SHP77 (cell line): ENCODE measurements at regions not wholly inside any gene's neighbourhood (a gene's known extent, or its start where the extent isn't known, plus 50 kb on each side); places are given as distances from the start of the nearest gene placed in this dataset.

Experiments used
- DNase-seq, 2 experiments: peaks; one replicate each; lab custom pipeline; 2025; lab: John Stamatoyannopoulos, UW

- no peak for DNase-seq
These were observed 1037.2 kb upstream of the ACVR2A start for GRCh38 chr2:146807568-146808168.

GRCh38 chr2:146806364-146807005 is 1038.3 kb upstream of the ACVR2A start:
- DNase-seq: no peak

GRCh38 chr2:146804288-146804687 is 1040.5 kb upstream of the ACVR2A start:
- DNase-seq: no peak

DNA sequence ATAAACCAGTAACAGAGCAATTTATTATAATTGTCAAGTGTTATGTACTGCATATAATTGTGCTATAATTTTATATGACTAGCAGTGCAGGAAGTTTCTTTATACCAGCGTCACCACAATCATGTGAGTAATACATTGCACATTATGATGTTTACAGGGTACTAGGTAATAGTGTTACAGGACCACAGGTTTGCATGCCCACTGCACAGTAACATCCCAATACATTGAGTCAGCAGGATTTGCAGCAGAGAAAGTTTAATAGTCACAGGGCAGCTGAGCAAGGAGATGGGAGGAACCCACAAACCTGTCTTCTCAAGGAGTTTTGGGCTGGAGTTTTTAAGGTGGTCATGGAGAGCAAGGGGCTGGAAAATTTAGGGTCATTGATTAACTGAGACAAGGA is 1042.9 kb upstream of the ACVR2A start:
- DNase-seq: no peak

- no peak for DNase-seq
These were observed 1058.4 kb upstream of the ACVR2A start for GRCh38 chr2:146786396-146786795.

- DNase-seq: no peak
These were observed 1059.7 kb upstream of the ACVR2A start for GRCh38 chr2:146785101-146785500.

DNA sequence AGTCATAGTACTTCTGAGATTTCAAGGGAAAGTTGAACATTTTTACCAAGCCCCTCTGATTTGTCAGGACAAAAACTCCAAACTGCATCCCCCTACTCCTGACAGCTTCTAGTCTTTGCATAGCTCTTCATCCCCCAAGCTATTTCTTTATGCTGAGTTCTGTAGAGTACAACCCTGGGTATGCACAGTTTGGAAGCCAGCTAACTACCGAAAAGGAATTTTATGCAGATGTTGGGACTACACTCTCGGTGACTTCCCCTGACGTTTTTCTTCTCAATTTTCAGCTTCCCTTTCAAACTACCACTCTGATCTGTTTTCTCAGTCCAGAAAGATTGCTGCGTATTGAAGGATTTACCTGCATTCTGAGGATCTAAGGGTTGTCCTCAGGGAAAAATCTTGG is 1060.2 kb upstream of the ACVR2A start:
- DNase-seq: no peak

DNA sequence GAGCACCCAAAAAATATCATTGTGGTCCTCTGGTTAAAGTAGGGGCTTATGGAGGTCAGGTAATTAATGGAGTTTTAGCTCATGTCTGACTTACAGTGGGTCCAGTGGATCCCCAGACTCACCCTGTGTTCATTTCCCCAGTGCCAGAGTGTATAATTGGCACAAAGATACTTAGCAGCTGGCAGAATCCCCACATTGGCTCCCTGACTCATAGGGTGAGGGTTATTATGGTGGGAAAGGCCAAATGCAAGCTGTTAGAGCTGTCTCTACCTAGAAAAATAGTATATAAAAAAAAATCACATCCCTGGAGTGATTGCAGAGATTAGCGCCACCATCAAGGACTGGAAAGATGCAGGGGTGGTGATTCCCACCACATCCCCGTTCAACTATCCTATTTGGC is 1067.6 kb upstream of the ACVR2A start:
- DNase-seq: no peak

DNA sequence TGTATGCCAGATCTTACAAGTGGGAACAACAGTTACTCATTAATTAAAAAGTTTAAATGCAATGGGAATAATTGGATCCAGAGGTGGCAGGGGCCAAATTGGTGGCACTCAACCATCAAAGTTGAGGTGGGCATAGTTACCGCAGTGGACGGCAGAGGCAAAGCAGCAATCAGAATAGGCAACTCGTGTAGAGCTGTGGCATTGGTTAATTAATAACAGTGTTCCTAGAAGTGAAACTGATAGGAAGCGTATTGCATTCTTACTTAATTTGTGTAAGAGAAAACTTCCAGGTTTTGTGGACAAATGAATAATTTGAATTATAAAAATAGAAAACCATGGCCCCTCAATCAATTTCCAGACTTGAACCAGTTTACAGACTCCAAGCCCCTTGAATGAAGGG is 1068.2 kb upstream of the ACVR2A start:
- DNase-seq: no peak

DNA sequence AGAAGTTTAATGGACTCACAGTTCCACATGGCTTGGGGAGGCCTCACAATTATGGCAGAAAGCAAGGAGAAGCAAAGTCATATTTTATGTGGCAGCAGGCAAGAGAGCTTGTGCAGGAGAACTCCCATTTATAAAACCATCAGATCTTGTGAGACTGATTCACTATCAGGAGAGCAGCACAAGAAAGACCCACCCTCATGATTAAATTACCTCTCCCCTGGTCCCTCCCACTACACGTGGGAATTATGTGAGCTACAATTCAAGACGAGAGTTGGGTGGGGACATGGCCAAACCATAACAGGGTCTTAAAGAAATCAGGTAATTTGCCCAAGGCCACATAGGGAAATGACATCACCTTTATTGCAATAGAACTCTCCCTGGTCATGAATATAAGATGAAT is 1073.3 kb upstream of the ACVR2A start:
- DNase-seq: no peak

- no peak for DNase-seq
These were observed 1080.5 kb upstream of the ACVR2A start for GRCh38 chr2:146764301-146764700.

DNA sequence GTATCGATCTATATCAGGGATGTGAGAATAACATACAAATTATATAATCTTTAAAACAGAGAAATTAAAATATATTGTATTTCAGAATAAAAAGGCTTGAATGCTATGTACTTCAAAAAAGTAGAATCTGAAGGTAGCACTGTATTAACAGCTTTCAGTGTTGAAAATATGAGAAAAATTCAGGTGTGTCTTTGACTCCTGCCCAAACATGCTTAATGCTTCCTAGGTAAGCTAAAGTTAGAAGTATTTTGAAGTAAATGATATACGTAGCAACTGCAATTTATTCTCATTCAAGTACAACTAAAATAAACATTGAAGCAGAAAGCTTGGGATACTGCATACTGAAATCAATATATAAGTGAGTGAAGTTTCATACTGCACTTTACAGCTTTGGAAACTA is 1082.0 kb upstream of the ACVR2A start:
- DNase-seq: no peak

DNA sequence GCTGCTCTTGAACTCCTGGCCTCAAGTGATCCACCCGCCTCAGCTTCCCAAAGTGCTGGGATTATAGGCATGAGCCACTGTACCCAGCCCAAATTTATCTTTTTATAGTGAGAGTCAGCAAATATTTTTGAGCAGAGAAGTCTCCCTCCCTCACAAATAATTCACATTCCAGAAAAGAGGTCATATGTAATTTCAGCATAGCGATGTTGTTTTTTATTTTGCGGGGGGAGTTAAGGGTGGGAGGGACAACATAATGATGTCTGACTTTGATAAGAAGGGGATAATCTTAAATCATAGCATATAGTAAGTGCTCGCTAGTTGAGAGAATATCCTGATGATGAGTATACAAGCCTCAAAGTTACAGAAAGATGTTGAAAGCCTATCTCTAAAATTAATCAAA is 1090.2 kb upstream of the ACVR2A start:
- DNase-seq: no peak

GRCh38 chr2:146748046-146748445 is 1096.8 kb upstream of the ACVR2A start:
- DNase-seq: no peak

DNA sequence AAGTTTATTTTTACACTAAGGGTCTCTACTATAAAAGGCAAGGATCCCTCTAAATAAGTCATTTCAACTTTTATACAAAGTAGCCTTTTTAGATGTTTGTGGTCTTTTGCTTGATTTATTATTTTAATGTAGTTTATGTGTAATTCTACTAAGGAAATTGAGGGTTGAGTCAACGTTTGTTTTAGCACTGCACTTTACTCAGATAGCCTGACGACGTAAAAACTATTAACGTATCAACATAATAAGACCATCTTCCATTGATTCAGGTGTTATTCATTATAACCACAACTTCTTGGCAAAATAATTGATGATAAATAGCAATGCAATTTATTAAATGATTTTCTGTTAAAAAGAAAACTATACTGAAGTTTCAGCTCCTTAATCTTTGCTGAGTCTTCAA is 1103.6 kb upstream of the ACVR2A start:
- no peak for DNase-seq

GRCh38 chr2:146734821-146735190 is 1110.0 kb upstream of the ACVR2A start:
- no peak for DNase-seq

DNA sequence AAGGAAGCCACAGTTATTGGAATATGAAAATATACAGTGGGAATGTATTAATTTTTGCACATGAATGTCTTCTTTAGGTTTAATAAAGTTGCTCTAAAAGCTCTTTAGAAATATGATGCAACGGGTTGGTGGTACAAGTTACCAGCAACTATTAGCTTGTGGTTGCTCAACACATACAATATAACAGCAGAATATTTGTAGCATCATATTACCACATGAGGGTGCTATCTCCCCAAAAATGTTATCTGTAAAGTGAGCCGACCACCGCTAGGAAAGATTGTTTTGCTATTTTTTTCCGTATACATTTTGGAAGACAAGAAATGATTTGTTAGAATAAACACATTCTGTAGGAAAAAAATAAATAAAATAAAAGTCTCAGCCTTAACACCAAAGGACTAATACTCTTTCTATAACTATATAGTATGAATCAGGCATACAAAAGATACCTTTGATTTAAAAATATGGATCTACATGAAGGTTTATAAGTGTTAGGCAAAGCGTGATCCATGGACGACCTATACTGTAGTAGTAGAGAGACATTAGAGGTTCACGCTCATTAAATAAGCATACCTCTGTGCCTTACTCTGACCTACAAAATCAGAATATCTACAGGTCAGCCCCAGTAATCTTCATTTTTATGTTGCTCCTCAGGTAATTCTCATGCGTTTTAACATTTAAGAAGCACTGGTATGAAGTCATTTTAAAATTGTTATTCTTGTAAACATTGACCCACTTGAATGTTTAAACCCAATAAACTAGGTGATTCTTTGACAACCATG is 1110.6 kb upstream of the ACVR2A start:
- DNase-seq: peak; percentile 13 to 17

- no peak for DNase-seq
These were observed 1113.9 kb upstream of the ACVR2A start for GRCh38 chr2:146730882-146731281.

GRCh38 chr2:146721486-146721885 is 1123.3 kb upstream of the ACVR2A start:
- peak; percentile 27 to 39 for DNase-seq

DNA sequence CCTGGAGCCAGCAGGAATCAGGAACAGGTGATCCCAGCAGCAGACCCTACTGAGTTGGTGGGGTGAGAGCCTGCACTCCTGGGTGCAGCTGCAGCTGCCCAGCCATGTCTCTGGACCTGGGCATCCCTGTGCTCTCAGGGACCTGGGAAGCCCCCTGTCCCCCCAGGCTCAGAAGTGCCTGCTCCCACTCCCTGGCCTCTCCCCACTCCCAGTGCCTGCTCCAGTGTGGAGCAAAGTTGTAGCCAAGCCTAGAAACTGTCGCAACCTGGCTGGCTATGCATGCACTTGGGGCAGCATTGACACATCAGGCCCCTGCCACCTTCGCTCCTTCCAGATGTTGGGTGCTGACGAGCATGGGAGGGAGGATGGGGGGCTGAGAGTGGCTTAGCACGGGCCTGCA is 1124.7 kb upstream of the ACVR2A start:
- DNase-seq: no peak

GRCh38 chr2:146716591-146716990 is 1128.2 kb upstream of the ACVR2A start:
- DNase-seq: no peak

GRCh38 chr2:146709004-146709403 is 1135.8 kb upstream of the ACVR2A start:
- DNase-seq: no peak

- no peak for DNase-seq
These were observed 1143.6 kb upstream of the ACVR2A start for GRCh38 chr2:146701183-146701582.
